IMR-90 (cell line): ENCODE measurements at regions not wholly inside any gene's neighbourhood (a gene's known extent, or its start where the extent isn't known, plus 50 kb on each side); places are given as distances from the start of the nearest gene placed in this dataset.

Source experiments
- ATAC-seq: fragments of 200-7000 bp; cut with Tn5 transposase; 2 replicates; pipeline ENCODE4 v1.9.1; 2020; ENCODE audit warnings: low read depth, mild to moderate bottlenecking, moderate library complexity
- BruUV-seq: library from RNA; stranded (reverse); fragments of 400-500 nt; replicated peaks from 2 replicates; lab custom pipeline; 2021; lab: Mats Ljungman, UMichigan
- CTCF ChIA-PET: fragments of 300-600 bp; formaldehyde crosslinking; extraction: SDS; loops from one replicate; lab custom pipeline; 2021; ENCODE audit warnings: antibody characterized with exemption; lab: Yijun Ruan, JAX
- POLR2A ChIA-PET: fragments of 300-600 bp; sonication (Branson Sonifier 250); formaldehyde crosslinking; loops from one replicate; lab custom pipeline; 2022; ENCODE audit warnings: antibody characterized with exemption; ENCODE audit not compliant: unreplicated experiment; lab: Charles Lee
- DNase-seq: peaks from one replicate; pipeline ENCODE4 v3.0.0; 2013
- H2AFZ ChIP-seq: replicated peaks from 2 replicates; pipeline ENCODE3; 2013; ENCODE audit warnings: low read length, mild to moderate bottlenecking; ENCODE audit not compliant: poor library complexity
- H2AK5ac ChIP-seq: 2 replicates; pipeline ENCODE4 v1.6.1; 2013; ENCODE audit warnings: low read depth, low read length, inconsistent platforms
- H2AK9ac ChIP-seq: replicated peaks from 2 replicates; pipeline ENCODE3; 2013; ENCODE audit warnings: mild to moderate bottlenecking, low read depth, low read length, moderate library complexity; ENCODE audit not compliant: poor library complexity
- H2BK120ac ChIP-seq: 2 replicates; pipeline ENCODE4 v1.6.1; 2013; ENCODE audit warnings: low read depth, low read length, inconsistent platforms
- H2BK15ac ChIP-seq: 3 replicates; pipeline ENCODE4 v1.6.1; 2013; ENCODE audit warnings: low read depth, low read length, inconsistent platforms
- H2BK20ac ChIP-seq: 2 replicates; pipeline ENCODE4 v1.6.1; 2013; ENCODE audit warnings: low read depth, mild to moderate bottlenecking, inconsistent platforms, low read length, moderate library complexity
- H2BK5ac ChIP-seq: 2 replicates; pipeline ENCODE4 v1.6.1; 2013; ENCODE audit warnings: mild to moderate bottlenecking, low read depth, low read length, inconsistent platforms; ENCODE audit not compliant: poor library complexity, severe bottlenecking
- H3K14ac ChIP-seq: replicated peaks from 2 replicates; pipeline ENCODE4 v1.6.1; 2013; ENCODE audit warnings: low read depth, low read length, inconsistent platforms
- H3K18ac ChIP-seq: 2 replicates; pipeline ENCODE4 v1.6.1; 2013; ENCODE audit warnings: low read depth, low read length, control low read depth
- H3K23ac ChIP-seq: 2 replicates; pipeline ENCODE4 v1.6.1; 2013; ENCODE audit warnings: low read depth, low read length, inconsistent platforms
- H3K27ac ChIP-seq: 2 replicates; pipeline ENCODE4 v1.5.1; 2013; ENCODE audit warnings: mild to moderate bottlenecking, control low read depth, low read length; ENCODE audit not compliant: insufficient read depth
- H3K27me3 ChIP-seq: 2 replicates; pipeline ENCODE4 v1.6.1; 2013; ENCODE audit warnings: low read length; ENCODE audit not compliant: control insufficient read depth, insufficient read depth
- H3K36me3 ChIP-seq: 2 replicates; pipeline ENCODE4 v1.6.1; 2013; ENCODE audit warnings: low read length, mixed read lengths; ENCODE audit not compliant: control insufficient read depth, insufficient read depth
- H3K4ac ChIP-seq: 2 replicates; pipeline ENCODE4 v1.6.1; 2013; ENCODE audit warnings: low read depth, low read length, inconsistent platforms
- H3K4me1 ChIP-seq: 2 replicates; pipeline ENCODE4 v1.6.1; 2013; ENCODE audit warnings: low read length, mixed read lengths; ENCODE audit not compliant: control insufficient read depth, insufficient read depth
- H3K4me2 ChIP-seq: 2 replicates; pipeline ENCODE4 v1.6.1; 2013; ENCODE audit warnings: low read depth, mild to moderate bottlenecking, control low read depth, low read length, moderate library complexity
- H3K4me3 ChIP-seq: 2 replicates; pipeline ENCODE4 v1.5.1; 2013; ENCODE audit warnings: low read depth, mild to moderate bottlenecking, control low read depth, low read length, moderate library complexity; ENCODE audit not compliant: insufficient read depth
- H3K56ac ChIP-seq: 2 replicates; pipeline ENCODE4 v1.6.1; 2013; ENCODE audit warnings: low read length, inconsistent platforms; ENCODE audit not compliant: insufficient read depth; ENCODE audit errors: extremely low read depth
- H3K79me1 ChIP-seq, 2 experiments: 2 replicates each; pipeline ENCODE4 v1.6.1; 2013; ENCODE audit warnings: low read length in 2 of 2, inconsistent platforms in 1 of 2, low read depth in 1 of 2
- H3K9ac ChIP-seq: 2 replicates; pipeline ENCODE4 v1.6.1; 2013; ENCODE audit warnings: low read depth, low read length, control low read depth
- H3K9me1 ChIP-seq: 2 replicates; pipeline ENCODE4 v1.6.1; 2013; ENCODE audit warnings: low read length, inconsistent platforms; ENCODE audit not compliant: insufficient read depth
- H3K9me3 ChIP-seq: 2 replicates; pipeline ENCODE4 v1.6.1; 2013; ENCODE audit warnings: low read length; ENCODE audit not compliant: control insufficient read depth, insufficient read depth
- H4K20me1 ChIP-seq: 2 replicates; pipeline ENCODE4 v1.6.1; 2013; ENCODE audit warnings: low read length, inconsistent platforms; ENCODE audit not compliant: insufficient read depth
- H4K5ac ChIP-seq: 2 replicates; pipeline ENCODE4 v1.6.1; 2013; ENCODE audit warnings: mild to moderate bottlenecking, low read depth, low read length, control low read depth
- H4K8ac ChIP-seq, 2 experiments: 2 replicates each; pipeline ENCODE4 v1.6.1; 2013; ENCODE audit warnings: low read depth in 2 of 2, low read length in 2 of 2, control low read depth in 1 of 2, inconsistent platforms in 1 of 2
- H4K91ac ChIP-seq: 2 replicates; pipeline ENCODE4 v1.6.1; 2013; ENCODE audit warnings: low read depth, low read length, inconsistent platforms; ENCODE audit not compliant: insufficient read depth
- BHLHE40 ChIP-seq: fragments of 150-350 bp; IDR thresholded peaks from 2 replicates; pipeline ENCODE4 v1.6.1; 2016; ENCODE audit warnings: mild to moderate bottlenecking, low read depth, low read length
- CEBPB ChIP-seq: IDR thresholded peaks from 2 replicates; pipeline ENCODE4 v1.6.1; 2012; ENCODE audit warnings: low read depth, low read length, improper control_type of control experiment
- ELK1 ChIP-seq: fragments of 150-350 bp; IDR thresholded peaks from 2 replicates; pipeline ENCODE4 v1.6.1; 2016; ENCODE audit warnings: low read depth, mild to moderate bottlenecking, low read length, moderate library complexity, borderline replicate concordance
- MAFK ChIP-seq: IDR thresholded peaks from 2 replicates; pipeline ENCODE4 v1.6.1; 2012; ENCODE audit warnings: low read depth, low read length, improper control_type of control experiment
- MAZ ChIP-seq: IDR thresholded peaks from 2 replicates; pipeline ENCODE4 v1.6.1; 2012; ENCODE audit warnings: low read depth, mild to moderate bottlenecking, low read length, improper control_type of control experiment, moderate library complexity, borderline replicate concordance
- MXI1 ChIP-seq: IDR thresholded peaks from 2 replicates; pipeline ENCODE4 v1.6.1; 2012; ENCODE audit warnings: low read depth, mild to moderate bottlenecking, low read length, moderate library complexity, borderline replicate concordance
- NFE2L2 ChIP-seq: fragments of 150-350 bp; IDR thresholded peaks from 2 replicates; pipeline ENCODE4 v1.6.1; 2016; ENCODE audit warnings: low read depth, mild to moderate bottlenecking, low read length
- RAD21 ChIP-seq: IDR thresholded peaks from 2 replicates; pipeline ENCODE4 v1.6.1; 2012; ENCODE audit warnings: low read length, improper control_type of control experiment
- RCOR1 ChIP-seq: IDR thresholded peaks from 2 replicates; pipeline ENCODE4 v1.6.1; 2012; ENCODE audit warnings: mild to moderate bottlenecking, low read length, improper control_type of control experiment; ENCODE audit not compliant: insufficient replicate concordance
- RFX5 ChIP-seq: IDR thresholded peaks from 2 replicates; pipeline ENCODE4 v1.8.0; 2012; ENCODE audit warnings: low read depth, mild to moderate bottlenecking, low read length, moderate library complexity
- WGBS, 2 experiments: methylation state at CpG; one replicate each; pipeline versions ENCODE4 v1.1.5 to v1.1.7; 2013; ENCODE audit warnings: missing lambda C conversion rate in 2 of 2; ENCODE audit not compliant: insufficient read length in 1 of 2; ENCODE audit errors: extremely low coverage in 2 of 2; 5-methylcytosine and 5-hydroxymethylcytosine counted together
- dilution Hi-C: fragments of 300-500 bp; cut with HindIII; formaldehyde crosslinking; loops from one replicate; pipeline ENCODE4 v1.14.3; 2018; ENCODE audit warnings: low sequenced_read_pairs; ENCODE audit not compliant: unreplicated experiment
- in situ Hi-C: fragments of 300-500 bp; cut with MboI; formaldehyde crosslinking; loops from 3 replicates; pipeline ENCODE4 v1.14.3; 2019; ENCODE audit warnings: low sequenced_read_pairs, inconsistent platforms, mixed read lengths
- intact Hi-C: fragments of 100-400 bp; cut with micrococcal nuclease; formaldehyde crosslinking; loops from 2 replicates; pipeline ENCODE4 v1.10.0; 2022
- TF ChIP-seq, protein P1 (sequence below): fragments of 150-350 bp; IDR thresholded peaks from 2 replicates; pipeline ENCODE4 v1.6.1; 2017; ENCODE audit warnings: mild to moderate bottlenecking, antibody characterized with exemption, low read length, low read depth

- Histone ChIP-seq H3K4me3 (no peak overlapping the region), H4K91ac (no peak overlapping the region), H2BK15ac (no peak overlapping the region), H2AFZ (no peak overlapping the region), H3K56ac (no peak overlapping the region), H4K20me1 (no peaks in the 10 kb centered on the region), H2BK120ac (no peak overlapping the region), H3K36me3 (no peaks in the 10 kb centered on the region), H3K9ac (no peak overlapping the region), H3K4ac (no peak overlapping the region), H3K79me1 (no peaks in the 10 kb centered on the region), H4K8ac (no peak overlapping the region), H2BK20ac (no peak overlapping the region), H2AK5ac (no peak overlapping the region), H2AK9ac (no peak overlapping the region), H3K14ac (no peak overlapping the region), H3K4me2 (no peak overlapping the region), H2BK5ac (no peak overlapping the region), H3K9me1 (peaks cover 3% of the 10 kb centered on the region), H3K9me3 (no peaks in the 10 kb centered on the region), H3K27me3 (no peaks in the 10 kb centered on the region), H3K4me1 (peaks cover 7% of the 10 kb centered on the region), H3K18ac (no peak overlapping the region), H4K5ac (no peak overlapping the region), H3K23ac (no peak overlapping the region), H3K27ac (no peak overlapping the region)
- ATAC-seq (no peak), DNase-seq (no peak)
- in situ Hi-C loops (no loop called here), dilution Hi-C loops (no loop called here), intact Hi-C loops (no loop called here)
- WGBS, 2 experiments, result no CpG with 5 or more reads among the region's 2 CpGs
- TF ChIP-seq RCOR1 (no peak), RAD21 (no peak), BHLHE40 (no peak), NFE2L2 (no peak), MAFK (no peak), ELK1 (no peak), RFX5 (no peak), CEBPB (no peak), MAZ (no peak), MXI1 (no peak)
- TF ChIP-seq, protein P1, sequence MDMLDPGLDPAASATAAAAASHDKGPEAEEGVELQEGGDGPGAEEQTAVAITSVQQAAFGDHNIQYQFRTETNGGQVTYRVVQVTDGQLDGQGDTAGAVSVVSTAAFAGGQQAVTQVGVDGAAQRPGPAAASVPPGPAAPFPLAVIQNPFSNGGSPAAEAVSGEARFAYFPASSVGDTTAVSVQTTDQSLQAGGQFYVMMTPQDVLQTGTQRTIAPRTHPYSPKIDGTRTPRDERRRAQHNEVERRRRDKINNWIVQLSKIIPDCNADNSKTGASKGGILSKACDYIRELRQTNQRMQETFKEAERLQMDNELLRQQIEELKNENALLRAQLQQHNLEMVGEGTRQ, result no peak
- CTCF ChIA-PET, result interaction anchor here (1.2 kb wide), 1 partner anchor 8 kb away, joined by 4 read pairs; no protein-coding TSS in a partner anchor
- POLR2A ChIA-PET, result no interaction called here
- no TSS peak for BruUV-seq
Observed at GRCh38 chr4:26201120-26201519, 119.7 kb upstream of the RBPJ start.
